ENCODE measurements at regions not wholly inside any gene's neighbourhood (a gene's known extent, or its start where the extent isn't known, plus 50 kb on each side); places are given as distances from the start of the nearest gene placed in this dataset.

DNA sequence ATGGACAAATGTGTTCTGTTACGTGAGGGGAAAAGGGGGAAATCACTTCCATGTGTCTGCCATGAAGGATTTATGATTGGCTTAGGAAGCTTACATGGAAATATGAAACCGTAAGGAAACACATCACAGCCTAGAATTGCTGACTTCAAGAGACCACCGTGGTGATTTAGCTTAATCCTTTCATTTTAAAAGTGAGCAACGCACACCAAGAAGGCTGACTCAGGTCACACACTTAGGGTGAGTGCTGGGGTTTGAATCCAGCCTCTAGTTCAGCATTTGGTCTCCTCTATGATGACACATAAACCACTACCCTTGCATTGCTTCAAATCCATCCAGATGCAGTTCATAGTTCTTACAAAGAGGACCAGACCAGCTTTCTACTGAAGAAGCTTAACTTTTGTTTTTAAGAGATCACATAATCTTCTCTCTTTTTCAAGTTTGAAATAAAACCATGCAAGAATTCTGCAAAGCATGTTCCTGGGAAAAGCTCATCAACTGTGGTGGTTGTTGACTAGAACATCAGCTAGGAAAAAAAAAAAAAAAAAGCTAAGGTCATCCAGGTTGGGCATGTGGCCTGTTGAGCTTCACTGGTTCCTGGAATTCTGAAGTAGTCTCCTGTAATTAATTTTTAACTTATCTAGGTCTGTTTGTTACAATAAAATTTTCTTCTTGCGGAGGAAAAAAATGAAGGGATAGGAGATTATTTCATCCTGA is 60.2 kb upstream of the KL start:
- Histone ChIP-seq H3K4me1 (ENCODE audit: control insufficient read depth in 2 of 3, insufficient read depth in 2 of 3, low read depth in 1 of 3, low read length in 3 of 3) (peaks cover 4 to 30% (median 14%) of the 10 kb centered on the region in 3 donors), H3K27me3 (ENCODE audit: control insufficient read depth, insufficient read depth, low read length) (no peaks in the 10 kb centered on the region), H3K9me3 (ENCODE audit: control insufficient read depth in 2 of 3, insufficient read depth in 1 of 3, low read length in 3 of 3) (no peaks in the 10 kb centered on the region), H3K27ac (ENCODE audit: low read depth in 2 of 2, low read length in 2 of 2) (peak overlapping the region; percentile 77 to 82), H3K9ac (ENCODE audit: low read length in 3 of 3) (no peak overlapping the region), H3K4me3 (ENCODE audit: low read length in 3 of 3) (peak overlapping the region in 1 of 3 donors; percentile 0), H3K36me3 (ENCODE audit: control insufficient read depth in 2 of 3, insufficient read depth in 3 of 3, low read length in 3 of 3) (no peaks in the 10 kb centered on the region)
- DNase-seq, result peak in 2 of 5 donors; percentile 57 to 70
- FAIRE-seq, result peak; percentile 98
- TF ChIP-seq CTCF (IDR thresholded peaks at IDR 0.05; ENCODE audit: borderline replicate concordance, extremely low read depth, insufficient read depth), result no peak
- intact Hi-C loops (cut with DNase I), result no loop called here

GRCh38 chr13:32956595-32956933 is 59.7 kb upstream of the KL start:
- peak overlapping the region in 1 of 3 donors; percentile 0 for H3K4me3 ChIP-seq (ENCODE audit: low read length in 3 of 3)
- no peak for FAIRE-seq
- H3K27me3 ChIP-seq (ENCODE audit: control insufficient read depth, insufficient read depth, low read length), result no peaks in the 10 kb centered on the region
- TF ChIP-seq CTCF (IDR thresholded peaks at IDR 0.05; ENCODE audit: borderline replicate concordance, extremely low read depth, insufficient read depth), result no peak
- no peaks in the 10 kb centered on the region for H3K36me3 ChIP-seq (ENCODE audit: control insufficient read depth in 2 of 3, insufficient read depth in 3 of 3, low read length in 3 of 3)
- H3K9me3 ChIP-seq (ENCODE audit: control insufficient read depth in 2 of 3, insufficient read depth in 1 of 3, low read length in 3 of 3), result no peaks in the 10 kb centered on the region
- DNase-seq, result no peak
- peak overlapping the region; percentile 77 to 84 for H3K27ac ChIP-seq (ENCODE audit: low read depth in 2 of 2, low read length in 2 of 2)
- H3K9ac ChIP-seq (ENCODE audit: low read length in 3 of 3), result peak overlapping the region in 1 of 3 donors; percentile 1
- intact Hi-C loops (cut with DNase I), result no loop called here
- H3K4me1 ChIP-seq (ENCODE audit: control insufficient read depth in 2 of 3, insufficient read depth in 2 of 3, low read depth in 1 of 3, low read length in 3 of 3), result peaks cover 4 to 30% (median 14%) of the 10 kb centered on the region in 3 donors

DNA sequence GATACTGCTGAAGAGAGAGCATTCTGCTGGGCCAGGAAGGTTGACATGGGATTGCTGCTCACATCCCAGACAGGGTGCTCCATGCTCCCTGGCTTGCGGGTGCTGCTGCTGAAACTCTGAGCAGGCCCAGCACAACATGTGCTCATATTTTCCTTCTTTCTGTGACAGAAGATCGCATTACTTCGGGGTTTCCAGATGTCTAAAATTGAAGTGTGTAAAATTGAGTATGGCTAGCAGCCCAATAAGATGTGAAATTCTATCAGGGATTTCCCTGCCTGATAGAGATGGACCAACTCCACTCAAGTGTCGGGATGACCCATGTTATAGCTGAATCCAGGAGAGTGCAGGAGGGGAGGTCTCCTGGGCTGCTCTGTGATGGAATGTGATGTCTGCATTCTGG is 55.6 kb upstream of the KL start:
- intact Hi-C loops (cut with DNase I), result no loop called here

More for the DNA sequence above, 55.6 kb upstream of the KL start:
- no peak for DNase-seq
- no peaks in the 10 kb centered on the region for H3K27me3 ChIP-seq (ENCODE audit: control insufficient read depth, insufficient read depth, low read length)
- TF ChIP-seq CTCF (IDR thresholded peaks at IDR 0.05; ENCODE audit: borderline replicate concordance, extremely low read depth, insufficient read depth), result no peak
- no peaks in the 10 kb centered on the region for H3K36me3 ChIP-seq (ENCODE audit: control insufficient read depth in 2 of 3, insufficient read depth in 3 of 3, low read length in 3 of 3)
- no peaks in the 10 kb centered on the region for H3K9me3 ChIP-seq (ENCODE audit: control insufficient read depth in 2 of 3, insufficient read depth in 1 of 3, low read length in 3 of 3)
- H3K9ac ChIP-seq (ENCODE audit: low read length in 3 of 3), result no peak overlapping the region
- H3K4me1 ChIP-seq (ENCODE audit: control insufficient read depth in 2 of 3, insufficient read depth in 2 of 3, low read depth in 1 of 3, low read length in 3 of 3), result peaks cover 4 to 26% (median 13%) of the 10 kb centered on the region in 3 donors
- no peak overlapping the region for H3K4me3 ChIP-seq (ENCODE audit: low read length in 3 of 3)
- FAIRE-seq, result no peak
- no peak overlapping the region for H3K27ac ChIP-seq (ENCODE audit: low read depth in 2 of 2, low read length in 2 of 2)

Data from kidney (tissue), 13 donors.